Heart right ventricle (tissue), 16 donors: ENCODE measurements at regions not wholly inside any gene's neighbourhood (a gene's known extent, or its start where the extent isn't known, plus 50 kb on each side); places are given as distances from the start of the nearest gene placed in this dataset.

Experiments
- ATAC-seq, 8 donors: fragments of 200-7000 bp; cut with Tn5 transposase; one replicate each; pipeline ENCODE4 v1.9.1; 2020; ENCODE audit warnings: mild to moderate bottlenecking in 8 of 8, moderate library complexity in 8 of 8, moderate number of reproducible peaks in 1 of 8
- DNase-seq, 2 donors: peaks; one replicate each; pipeline ENCODE4 v3.0.0-alpha.2; 2020
- H3K27ac ChIP-seq, 10 donors: fragments of 200-600 bp; sonication (generic) in 2 of 10; one replicate each; pipeline versions ENCODE4 v1.5.0 to v1.8.0; 2020 to 2022; ENCODE audit warnings: mild to moderate bottlenecking in 3 of 10
- H3K27me3 ChIP-seq, 7 donors: fragments of 200-600 bp; one replicate each; pipeline ENCODE4 v1.8.0; 2021 to 2022; ENCODE audit warnings: mild to moderate bottlenecking in 2 of 7
- H3K36me3 ChIP-seq, 9 donors: fragments of 200-600 bp; sonication (generic) in 1 of 9; one replicate each; pipeline versions ENCODE4 v1.5.0 to v1.8.0; 2020 to 2022; ENCODE audit warnings: mild to moderate bottlenecking in 2 of 9
- H3K4me1 ChIP-seq, 9 donors: fragments of 200-600 bp; sonication (generic) in 1 of 9; one replicate each; pipeline versions ENCODE4 v1.5.0 to v1.8.0; 2020 to 2022; ENCODE audit warnings: mild to moderate bottlenecking in 4 of 9
- H3K4me3 ChIP-seq, 10 donors: fragments of 200-600 bp; sonication (generic) in 2 of 10; one replicate each; pipeline versions ENCODE4 v1.5.0 to v1.8.0; 2020 to 2022; ENCODE audit warnings: mild to moderate bottlenecking in 7 of 10, moderate library complexity in 2 of 10
- H3K9me3 ChIP-seq, 11 donors: fragments of 200-600 bp in 10 of 11; sonication (generic) in 2 of 11; one replicate each; pipeline versions ENCODE4 v1.5.0 to v1.8.0; 2013 to 2022; ENCODE audit warnings: mild to moderate bottlenecking in 2 of 11, control low read depth in 1 of 11, moderate library complexity in 1 of 11
- CTCF ChIP-seq, 9 donors: fragments of 200-600 bp; sonication (generic) in 2 of 9; IDR thresholded peaks; one replicate each; pipeline versions ENCODE4 v1.5.0 to v1.8.0; 2021 to 2022; ENCODE audit warnings: antibody characterized with exemption in 9 of 9, mild to moderate bottlenecking in 5 of 9, moderate library complexity in 1 of 9
- WGBS, 2 donors: extraction: QIAGEN DNeasy Blood & Tissue Kit; methylation state at CpG; one replicate each; pipeline ENCODE4 v1.1.7; 2013; ENCODE audit warnings: inconsistent platforms in 1 of 2; 5-methylcytosine and 5-hydroxymethylcytosine counted together
- intact Hi-C, 10 donors: fragments of 100-400 bp; cut with DNase I; formaldehyde crosslinking; loops; one replicate each; pipeline versions ENCODE4 v1.11.1 to v1.14.2; 2022
- donor health status: Arrhythmogenic right ventricular cardiomyopathy.
- donor health status: ischemic (EF 13 %, LVEDD 7.1; RV severe dilation, severe dysfunction).
- donor health status: healthy with polysubstance abuse.
- donor health status: DM: no; HTN: yes; CAD: no.
- donor health status: DM: no; HTN: no; CAD: no.
- donor health status: ischemic (EF 25% LVEDD 6.9; RV normal size, moderate dysfunction).
- donor health status: ischemic (EF 25% LVEDD 5.7; RV mildly dilated, moderate dysfunction).
- donor health status: healthy.
- donor health status: DM: yes; HTN: yes; CAD: no.
- donor health status: Ischemic cardiomyopathy.
- donor health status: ischemic (EF 35%, LVEDD 5.7; RV mildly dilated, moderate dysfunction).
- donor health status: nonischemic (EF 11% LVEDD 7.7; RV severe dilation, severe dysfunction).
- donor health status: DM: yes; HTN: yes; CAD: no.
- donor health status: PGD.
- donor health status: ischemic (EF 29% LVEDD 5.4; RV normal size, mild dysfunction).
- donor health status: nonischemic (EF 23%, LVEDD 6.1; RV moderate dilation, normal function).

- no peaks in the 10 kb centered on the region for H3K4me1 ChIP-seq
- no peak overlapping the region for H3K4me3 ChIP-seq
- intact Hi-C loops = no loop called here
- no peak for TF ChIP-seq CTCF (IDR thresholded peaks at IDR 0.05)
- no peaks in the 10 kb centered on the region for H3K27me3 ChIP-seq
- H3K27ac ChIP-seq = no peak overlapping the region
- DNase-seq = no peak
- ATAC-seq = no peak
- H3K36me3 ChIP-seq = no peaks in the 10 kb centered on the region
- WGBS, 2 donors = 43 to 49% methylated on average over 2 of the region's 2 CpGs
- peaks cover 0 to 16% (median 5%) of the 10 kb centered on the region in 11 donors for H3K9me3 ChIP-seq
Measured at GRCh38 chr13:102993348-102993747, 72.9 kb downstream of the SLC10A2 start.

DNA sequence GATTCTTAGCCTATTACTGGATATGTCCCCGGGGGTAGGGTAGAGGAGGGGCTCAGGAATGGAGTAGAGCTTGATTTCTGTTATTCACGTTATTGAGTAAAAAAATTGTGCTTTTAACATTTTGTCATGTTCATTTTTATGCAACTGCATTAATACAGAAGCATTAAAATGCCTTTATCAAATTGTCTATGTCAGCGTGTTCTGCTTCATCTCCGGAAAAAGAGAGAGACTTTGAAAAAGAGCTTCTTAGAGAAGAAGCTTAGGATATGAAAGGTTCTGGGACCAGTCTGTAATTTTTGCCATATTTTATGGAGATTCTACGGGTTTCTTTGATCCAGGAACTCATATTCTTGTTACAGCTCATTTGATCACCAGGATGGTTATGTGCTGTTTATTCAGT, 82.0 kb downstream of the SLC10A2 start:
- Histone ChIP-seq H3K27ac (no peak overlapping the region), H3K27me3 (no peaks in the 10 kb centered on the region), H3K4me3 (no peak overlapping the region), H3K4me1 (peaks cover 0 to 7% (median 0%) of the 10 kb centered on the region in 9 donors), H3K36me3 (no peaks in the 10 kb centered on the region), H3K9me3 (peaks cover 0 to 17% (median 0%) of the 10 kb centered on the region in 11 donors)
- no peak for TF ChIP-seq CTCF (IDR thresholded peaks at IDR 0.05)
- ATAC-seq (no peak), DNase-seq (no peak)
- 73 to 79% methylated on average over 5 of the region's 5 CpGs for WGBS, 2 donors
- intact Hi-C loops = no loop called here

DNA sequence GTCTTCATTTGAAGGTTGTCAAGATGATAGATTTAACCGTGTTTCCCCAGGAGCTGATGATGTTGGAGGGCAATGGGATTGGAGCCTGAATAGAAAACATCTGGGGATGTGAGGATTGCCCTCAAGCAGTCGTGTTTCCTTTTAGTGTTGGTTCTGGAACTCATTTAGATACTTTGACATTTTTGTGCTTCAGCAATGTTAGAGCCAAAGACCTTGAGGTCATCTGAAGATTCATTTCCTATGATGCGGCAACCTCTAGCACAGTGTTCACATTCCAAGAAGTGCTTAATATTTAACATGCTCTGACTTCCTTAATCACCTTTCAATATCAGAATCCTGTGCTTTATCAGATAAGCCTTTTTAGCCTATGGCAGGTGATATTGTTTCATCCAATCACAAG, 82.7 kb downstream of the SLC10A2 start:
- peaks cover 0 to 7% (median 0%) of the 10 kb centered on the region in 9 donors for H3K4me1 ChIP-seq
- no peak overlapping the region for H3K27ac ChIP-seq
- intact Hi-C loops = no loop called here
- 48 to 69% methylated on average over 3 of the region's 3 CpGs for WGBS, 2 donors
- H3K4me3 ChIP-seq = no peak overlapping the region
- H3K36me3 ChIP-seq = no peaks in the 10 kb centered on the region
- DNase-seq (no peak), ATAC-seq (no peak)
- no peak for TF ChIP-seq CTCF (IDR thresholded peaks at IDR 0.05)
- H3K9me3 ChIP-seq = peaks cover 0 to 17% (median 0%) of the 10 kb centered on the region in 11 donors
- no peaks in the 10 kb centered on the region for H3K27me3 ChIP-seq

DNA sequence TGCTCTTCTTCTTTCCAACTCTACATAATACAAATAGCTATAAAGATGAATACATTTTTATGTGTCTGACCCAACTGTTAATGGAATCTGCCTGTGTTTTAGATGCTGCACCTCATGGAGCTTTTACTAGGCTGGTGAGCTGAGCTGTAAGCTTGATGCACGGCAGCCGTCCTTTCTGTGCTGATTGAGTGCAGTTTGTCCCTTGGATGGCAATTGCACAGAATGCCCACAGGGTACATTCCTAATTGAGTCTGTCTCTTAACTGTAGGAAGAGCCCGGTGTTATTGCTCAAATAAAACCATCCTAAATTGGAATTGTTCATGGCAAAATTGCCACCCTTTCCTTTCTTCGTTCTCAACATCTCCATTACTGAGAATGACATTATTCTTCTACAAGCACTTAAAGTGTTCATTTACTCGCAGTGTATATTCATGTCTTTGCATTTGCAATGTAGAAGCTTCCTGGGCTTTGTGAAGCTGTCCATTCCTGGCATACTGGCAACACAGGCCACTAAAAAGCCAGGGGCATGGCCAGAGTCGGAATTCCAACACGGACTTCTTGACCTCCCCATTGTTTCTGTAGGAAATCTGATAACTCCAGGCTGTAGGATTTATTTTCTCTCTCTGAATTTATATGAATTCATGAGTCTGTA, 85.8 kb downstream of the SLC10A2 start:
- Histone ChIP-seq H3K4me3 (no peak overlapping the region), H3K9me3 (no peaks in the 10 kb centered on the region), H3K4me1 (peaks cover 0 to 7% (median 0%) of the 10 kb centered on the region in 9 donors), H3K36me3 (no peaks in the 10 kb centered on the region), H3K27me3 (no peaks in the 10 kb centered on the region), H3K27ac (no peak overlapping the region)
- 90 to 94% methylated on average over 7 of the region's 7 CpGs for WGBS, 2 donors
- ATAC-seq (no peak), DNase-seq (no peak)
- intact Hi-C loops = no loop called here
- no peak for TF ChIP-seq CTCF (IDR thresholded peaks at IDR 0.05)
